SH-SY5Y (cell line): ENCODE measurements at regions not wholly inside any gene's neighbourhood (a gene's known extent, or its start where the extent isn't known, plus 50 kb on each side); places are given as distances from the start of the nearest gene placed in this dataset.

Experiments used
- GATA2 ChIP-seq: IDR thresholded peaks from 2 replicates; pipeline ENCODE4 v1.6.1; 2011; ENCODE audit warnings: mild to moderate bottlenecking, low read depth, low read length
- GATA3 ChIP-seq: IDR thresholded peaks from 2 replicates; pipeline ENCODE4 v1.6.1; 2011; ENCODE audit warnings: low read depth, mild to moderate bottlenecking, low read length, moderate library complexity

DNA sequence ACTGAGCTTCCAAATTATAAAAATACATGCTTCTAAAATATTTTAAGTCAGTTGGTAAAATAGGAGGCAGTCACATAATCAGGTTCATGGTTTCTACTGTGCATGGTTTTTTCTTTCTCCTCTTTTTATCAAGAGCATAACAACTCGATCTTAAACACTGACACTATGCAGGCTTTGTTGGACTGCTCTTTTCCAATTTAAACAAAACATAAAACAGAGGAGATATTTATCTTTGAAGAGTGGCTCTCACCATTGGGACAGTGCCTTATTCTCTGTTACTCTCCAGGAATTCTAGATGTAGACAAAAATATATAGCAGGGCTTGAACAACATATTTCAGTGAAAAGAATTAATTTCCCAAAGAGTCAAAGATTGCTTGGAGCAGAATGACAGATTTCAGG is 883.5 kb upstream of the ADGRL2 start:
- TF ChIP-seq GATA2 (peak; percentile 74), GATA3 (peak; percentile 93)

DNA sequence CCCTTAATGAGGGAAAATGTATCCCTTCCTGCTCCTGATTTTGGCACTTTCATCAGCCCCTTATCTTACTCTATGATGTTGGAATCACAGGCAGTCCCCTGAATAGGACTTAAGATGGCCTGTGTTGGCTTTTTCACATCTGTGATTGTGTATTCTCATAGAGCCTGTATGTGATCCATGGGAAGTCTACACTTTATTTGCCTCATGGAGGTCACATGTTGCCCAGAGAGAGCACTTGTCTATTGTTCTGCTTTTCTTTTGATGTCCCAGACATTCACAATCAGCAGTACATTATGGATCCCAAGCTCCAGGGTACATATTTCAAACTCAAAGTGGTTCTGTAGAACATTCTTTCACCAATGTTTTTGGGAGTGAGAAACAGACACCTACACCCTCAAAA is 885.2 kb upstream of the ADGRL2 start:
- TF ChIP-seq GATA3, result no peak
- TF ChIP-seq GATA2, result no peak

DNA sequence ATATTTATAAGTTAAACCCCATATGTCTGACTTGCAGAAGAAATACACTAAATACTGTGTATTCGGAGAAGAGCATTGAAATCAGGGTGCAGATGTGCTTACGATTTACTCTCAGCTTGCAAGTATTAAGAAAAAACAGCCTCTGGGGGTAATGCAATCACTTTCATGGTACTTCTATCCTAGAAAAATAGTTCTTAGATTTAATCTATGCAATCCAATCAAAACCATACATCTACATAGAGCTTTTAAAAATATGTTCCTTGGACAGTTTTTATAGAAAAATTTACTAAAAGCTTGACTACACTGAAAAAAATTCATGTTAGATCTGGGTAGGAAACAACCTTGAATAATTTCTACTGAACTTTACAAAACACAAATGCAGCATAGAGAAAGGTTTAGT is 890.3 kb upstream of the ADGRL2 start:
- peak; percentile 38; the same call in 1 of the 2 replicates for TF ChIP-seq GATA3
- no peak for TF ChIP-seq GATA2

DNA sequence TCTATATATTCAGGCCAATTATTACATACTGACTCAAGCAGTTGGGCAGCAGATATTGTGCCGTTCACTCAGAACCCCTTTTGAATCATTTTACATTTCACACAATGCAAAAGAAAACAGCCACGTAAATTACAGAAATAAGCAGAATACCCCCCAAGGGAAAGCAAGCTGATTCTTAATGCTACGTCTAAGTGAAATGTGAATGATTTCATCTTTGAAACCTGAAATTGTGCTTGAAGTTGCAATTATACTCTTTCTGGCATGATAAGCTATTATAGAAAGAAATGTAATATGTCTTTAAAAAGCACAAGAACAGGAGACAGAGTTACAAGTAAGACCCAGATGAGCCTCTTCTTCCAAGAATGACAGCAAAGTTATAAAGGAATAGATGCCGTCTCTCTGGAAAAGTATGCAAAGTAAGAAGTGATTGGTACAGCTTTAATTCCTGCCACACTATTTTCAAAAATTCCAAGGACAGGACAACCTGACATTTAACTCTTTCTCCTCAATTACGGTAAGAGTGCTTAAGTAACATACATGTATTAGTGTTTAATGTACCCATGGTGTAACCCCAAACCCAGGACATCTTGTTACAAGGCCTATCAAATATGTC is 891.5 kb upstream of the ADGRL2 start:
- TF ChIP-seq GATA3 (no peak), GATA2 (no peak)

DNA sequence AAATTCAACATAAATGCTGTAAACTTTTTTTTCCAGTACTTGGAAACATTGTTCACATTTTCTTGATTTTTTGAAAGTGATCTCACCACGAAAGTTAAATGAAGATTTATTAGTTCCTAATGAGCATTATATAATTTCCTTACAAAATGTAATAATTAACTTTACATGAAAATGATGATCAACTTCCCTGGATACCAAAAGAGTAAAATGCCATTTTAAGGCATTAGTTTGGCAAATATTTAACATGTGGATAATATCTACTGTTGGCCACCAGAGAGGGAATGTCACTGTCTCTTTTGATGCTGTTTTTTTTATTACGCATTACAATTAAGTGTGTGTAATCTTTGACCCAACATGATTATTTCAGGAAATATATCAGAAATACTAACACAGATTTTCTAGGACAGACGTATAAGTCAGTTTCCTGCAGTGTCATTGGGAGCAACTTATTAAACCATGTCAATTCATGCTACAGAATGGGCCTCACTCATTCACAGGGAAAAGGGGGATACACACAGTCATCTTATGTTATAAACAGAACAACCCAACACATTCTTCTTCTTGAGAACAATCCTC is 903.9 kb upstream of the ADGRL2 start:
- TF ChIP-seq GATA2 (no peak), GATA3 (no peak)

DNA sequence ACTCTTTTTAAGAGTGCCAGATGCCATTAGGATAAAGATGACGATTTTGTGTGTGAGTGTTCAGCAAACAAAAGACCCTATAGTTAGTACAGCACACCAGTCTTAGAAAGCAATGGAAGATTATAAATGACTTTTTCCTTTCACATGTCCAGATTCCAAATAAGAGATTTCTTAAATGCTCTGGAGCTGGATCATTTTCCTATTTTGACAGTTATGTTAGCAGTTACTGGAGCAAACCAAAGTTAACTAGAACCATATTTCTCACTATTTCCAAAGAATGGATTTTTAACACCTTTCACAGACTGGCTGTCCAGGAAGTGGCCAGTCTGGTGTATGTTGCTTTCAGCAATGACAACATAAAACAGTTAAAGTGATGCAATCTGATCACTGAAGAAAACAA is 905.8 kb upstream of the ADGRL2 start:
- TF ChIP-seq GATA3, result no peak

DNA sequence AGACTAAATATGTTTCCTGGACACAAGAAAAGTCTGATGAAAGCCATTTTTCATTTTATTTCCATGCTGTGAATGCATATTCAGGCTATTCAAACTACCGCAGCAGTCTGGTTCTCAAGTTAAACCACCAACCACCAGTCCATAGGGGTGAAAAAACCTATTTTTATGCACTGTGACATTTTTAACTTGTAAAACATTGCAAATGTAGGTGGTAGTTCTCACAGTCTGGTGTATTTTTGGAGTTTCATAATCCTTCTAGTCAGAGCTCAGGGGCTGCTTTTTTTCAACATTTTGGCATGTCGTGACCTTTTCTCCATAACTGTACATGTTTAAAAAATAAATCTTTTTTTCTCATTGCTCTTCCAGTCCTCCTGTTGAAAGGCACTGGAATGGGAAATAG is 907.6 kb upstream of the ADGRL2 start:
- TF ChIP-seq GATA2 (no peak), GATA3 (no peak)

DNA sequence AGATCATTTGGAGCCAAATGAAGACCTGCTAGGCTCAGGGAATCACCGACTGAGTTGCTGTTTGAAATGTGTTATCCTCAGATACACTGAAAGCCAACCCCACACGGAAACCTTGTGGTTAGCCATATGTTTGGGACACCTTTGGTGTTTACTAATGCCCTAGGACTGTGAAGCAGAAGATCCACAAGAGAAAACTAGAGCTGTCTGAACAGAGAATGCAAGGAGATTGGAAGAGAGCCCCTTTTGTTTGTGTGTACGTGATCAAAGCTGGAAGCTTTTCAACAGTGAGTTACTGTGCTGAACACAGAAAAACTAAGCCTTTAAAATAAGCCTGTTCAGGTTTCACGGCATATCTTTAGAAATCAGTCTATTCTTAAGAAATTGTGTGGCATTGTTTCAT is 908.2 kb upstream of the ADGRL2 start:
- TF ChIP-seq GATA2 (no peak), GATA3 (no peak)

DNA sequence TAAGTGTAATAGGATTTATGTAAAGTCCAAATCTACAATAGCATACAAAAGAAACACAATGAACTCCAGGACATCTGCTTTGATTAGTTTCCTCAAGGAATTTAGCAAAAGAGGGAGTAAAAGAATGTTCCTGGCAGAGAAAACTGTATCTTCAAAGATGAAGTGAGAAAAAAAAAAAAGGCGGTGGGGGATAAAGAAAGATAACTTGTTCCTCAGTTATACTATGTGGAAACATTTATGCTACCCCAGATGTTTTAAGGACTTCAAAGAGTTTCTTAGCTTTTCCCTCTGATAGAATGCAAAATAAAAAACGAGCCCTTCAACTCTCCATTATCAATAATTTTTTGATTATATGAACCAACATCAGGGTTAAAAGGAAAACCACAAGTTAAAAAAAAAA is 908.9 kb upstream of the ADGRL2 start:
- no peak for TF ChIP-seq GATA3
- no peak for TF ChIP-seq GATA2

DNA sequence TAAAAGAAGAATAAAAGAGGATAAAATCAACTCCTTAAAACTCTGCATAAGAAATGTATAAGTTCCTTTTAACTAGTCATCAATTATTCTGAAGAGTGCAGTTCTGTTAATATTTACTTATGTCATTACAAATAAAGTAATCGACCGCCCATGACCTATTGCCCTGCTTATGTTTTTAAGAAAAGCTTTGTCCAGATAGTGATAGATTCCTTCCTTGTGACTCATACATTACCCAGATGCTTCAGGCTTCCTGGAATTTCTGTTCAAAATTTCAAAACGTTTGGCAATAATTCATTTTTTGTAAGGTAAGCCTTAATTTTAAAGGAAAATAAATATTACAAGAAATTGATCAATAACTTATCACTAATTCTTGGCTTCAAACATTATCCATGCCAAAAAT is 918.2 kb upstream of the ADGRL2 start:
- TF ChIP-seq GATA3 (no peak), GATA2 (no peak)

DNA sequence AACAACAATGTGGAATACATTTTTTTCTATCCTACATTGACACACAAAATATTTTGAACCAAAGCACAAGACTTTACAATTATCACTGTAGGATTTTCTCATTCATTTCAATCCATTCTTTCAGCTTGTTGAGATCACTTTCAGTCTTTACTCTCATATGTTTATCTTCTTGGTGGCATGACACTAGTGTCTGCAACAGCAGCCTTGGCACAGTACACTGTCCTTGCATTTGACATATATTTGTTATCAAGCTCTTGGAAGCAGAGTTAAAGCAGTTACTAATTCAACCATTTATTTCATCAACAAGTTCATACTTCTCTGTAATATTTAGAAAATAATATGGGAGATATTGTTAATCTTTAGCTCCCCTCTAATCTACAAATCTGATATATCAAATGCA is 922.4 kb upstream of the ADGRL2 start:
- TF ChIP-seq GATA2 (no peak), GATA3 (no peak)

DNA sequence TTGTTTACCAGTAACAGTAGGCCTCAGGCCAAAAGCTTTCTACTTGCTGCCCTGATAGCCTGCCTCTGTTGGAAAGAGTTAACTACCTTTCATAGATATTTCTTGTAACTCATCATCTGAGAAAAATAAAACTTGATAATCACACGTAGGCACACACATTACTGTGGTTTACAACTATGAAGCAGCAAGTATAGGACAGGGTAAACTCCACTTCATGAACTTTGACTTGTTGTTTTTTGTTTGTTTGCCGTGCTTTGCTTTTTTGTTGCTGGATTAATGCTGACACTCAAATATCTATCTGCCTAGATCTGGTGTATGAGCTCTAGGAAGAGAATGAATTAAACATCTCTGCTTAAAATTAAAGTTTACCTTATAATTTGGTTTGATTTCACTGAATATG is 924.7 kb upstream of the ADGRL2 start:
- no peak for TF ChIP-seq GATA2
- no peak for TF ChIP-seq GATA3

DNA sequence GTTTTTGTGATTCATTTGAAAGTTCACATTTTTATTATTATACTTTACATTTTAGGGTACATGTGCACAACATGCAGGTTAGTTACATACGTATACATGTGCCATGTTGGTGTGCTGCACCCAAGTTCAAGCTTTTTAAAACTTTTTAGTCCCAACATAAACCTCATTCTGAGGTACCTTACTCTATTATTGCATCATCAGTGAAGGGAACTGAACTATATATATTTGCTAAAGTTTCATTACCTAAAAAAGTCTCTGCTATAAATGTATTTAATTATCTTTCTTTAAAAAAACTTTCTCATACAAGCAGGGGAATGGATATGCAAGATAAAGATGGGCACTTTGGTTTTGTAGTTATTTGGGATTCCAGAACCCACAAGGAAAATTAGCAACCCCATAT is 931.4 kb upstream of the ADGRL2 start:
- TF ChIP-seq GATA3 (no peak), GATA2 (no peak)

DNA sequence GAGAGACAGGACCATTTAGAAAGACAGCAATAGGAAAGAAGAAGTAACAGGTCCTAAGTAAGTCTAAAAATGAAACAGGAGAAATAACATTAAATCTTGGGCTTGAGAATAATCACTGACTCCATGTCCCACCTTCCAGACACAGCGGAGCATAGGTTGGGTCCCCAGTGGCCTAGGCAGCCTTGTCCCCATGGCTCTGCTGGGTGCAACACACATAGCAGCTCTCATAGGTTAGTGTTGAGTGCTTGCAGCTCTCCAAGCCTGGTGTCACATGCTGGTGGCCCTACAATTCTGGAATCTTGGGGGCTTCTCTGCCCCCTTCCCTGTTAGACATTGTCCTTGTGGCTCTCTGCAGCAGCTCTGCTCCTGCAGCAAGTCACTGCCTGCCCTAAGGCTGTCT is 952.8 kb upstream of the ADGRL2 start:
- TF ChIP-seq GATA2 (no peak), GATA3 (no peak)

DNA sequence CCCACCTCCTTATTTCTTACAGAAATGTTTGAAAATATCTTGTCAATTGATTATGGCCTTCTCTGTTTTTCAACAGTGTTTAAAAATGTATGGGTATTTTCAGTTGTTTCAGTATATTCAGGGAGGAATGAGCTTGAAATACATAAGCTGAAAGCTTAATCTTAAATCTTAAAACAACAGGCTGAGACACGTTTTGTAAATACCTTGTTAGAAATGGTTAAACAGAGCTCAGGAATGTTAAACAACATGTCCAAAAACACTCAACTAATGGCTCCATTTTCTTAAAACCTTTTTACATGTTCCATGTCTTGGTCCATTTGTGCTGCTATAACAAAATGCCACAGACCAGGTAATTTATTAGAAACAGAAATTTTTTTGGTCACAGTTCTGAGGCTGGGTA is 953.8 kb upstream of the ADGRL2 start:
- TF ChIP-seq GATA3 (no peak), GATA2 (no peak)

DNA sequence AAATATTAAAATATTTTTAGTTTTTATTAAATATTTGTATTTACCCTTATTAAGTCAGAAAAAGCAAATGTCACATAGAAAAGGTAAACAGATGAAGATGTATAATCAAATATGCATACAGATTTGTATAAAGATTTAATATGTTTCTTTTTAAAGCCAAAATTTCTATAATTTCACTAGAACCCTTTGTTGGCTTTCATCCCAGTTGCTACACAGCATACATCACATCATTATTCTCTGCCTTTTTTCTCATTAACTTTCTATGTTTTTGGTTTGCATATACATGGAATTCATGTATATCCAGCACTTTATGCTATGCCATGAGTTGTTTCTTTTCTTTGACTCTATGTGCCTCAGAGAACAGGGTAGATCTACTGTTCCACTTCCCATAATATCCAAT is 957.9 kb upstream of the ADGRL2 start:
- TF ChIP-seq GATA3 (no peak), GATA2 (no peak)
